ENCODE measurements at regions not wholly inside any gene's neighbourhood (a gene's known extent, or its start where the extent isn't known, plus 50 kb on each side); places are given as distances from the start of the nearest gene placed in this dataset.

GRCh38 chr6:81138236-81138635 is 614.2 kb downstream of the TENT5A start:
- no peaks in the 10 kb centered on the region for H3K36me3 ChIP-seq
- WGBS, 2 donors = 72 to 75% methylated on average over 5 of the region's 5 CpGs
- H3K4me1 ChIP-seq = no peaks in the 10 kb centered on the region
- intact Hi-C loops (cut with DNase I) = no loop called here
- no peak for TF ChIP-seq CTCF (IDR thresholded peaks at IDR 0.05)
- H3K27ac ChIP-seq = no peak overlapping the region
- no peaks in the 10 kb centered on the region for H3K27me3 ChIP-seq
- ATAC-seq = no peak
- no peak overlapping the region for H3K4me3 ChIP-seq
- no peak for DNase-seq
- peaks cover 0 to 44% (median 12%) of the 10 kb centered on the region in 11 donors for H3K9me3 ChIP-seq

- Histone ChIP-seq H3K27ac (no peak overlapping the region), H3K36me3 (no peaks in the 10 kb centered on the region), H3K4me3 (no peak overlapping the region), H3K27me3 (no peaks in the 10 kb centered on the region), H3K4me1 (no peaks in the 10 kb centered on the region), H3K9me3 (peaks cover 0 to 11% (median 0%) of the 10 kb centered on the region in 11 donors)
- WGBS, 2 donors = 52 to 56% methylated on average over 1 of the region's 1 CpG
- no peak for DNase-seq
- no peak for TF ChIP-seq CTCF (IDR thresholded peaks at IDR 0.05)
- no peak for ATAC-seq
- intact Hi-C loops (cut with DNase I) = no loop called here
These were observed 621.5 kb downstream of the TENT5A start for GRCh38 chr6:81130969-81131368.

GRCh38 chr6:81130061-81130460 is 622.4 kb downstream of the TENT5A start:
- ATAC-seq (no peak), DNase-seq (no peak)
- no peaks in the 10 kb centered on the region for H3K4me1 ChIP-seq
- no peaks in the 10 kb centered on the region for H3K27me3 ChIP-seq
- no peak for TF ChIP-seq CTCF (IDR thresholded peaks at IDR 0.05)
- H3K4me3 ChIP-seq = no peak overlapping the region
- H3K36me3 ChIP-seq = no peaks in the 10 kb centered on the region
- intact Hi-C loops (cut with DNase I) = no loop called here
- 64 to 73% methylated on average over 2 of the region's 2 CpGs for WGBS, 2 donors
- no peak overlapping the region for H3K27ac ChIP-seq
- H3K9me3 ChIP-seq = peaks cover 0 to 5% (median 0%) of the 10 kb centered on the region in 11 donors

- no peak for ATAC-seq
- TF ChIP-seq CTCF (IDR thresholded peaks at IDR 0.05) = no peak
- WGBS, 2 donors = 56 to 71% methylated on average over 1 of the region's 1 CpG
- Histone ChIP-seq H3K27me3 (no peaks in the 10 kb centered on the region), H3K27ac (no peak overlapping the region), H3K4me1 (no peaks in the 10 kb centered on the region), H3K9me3 (no peaks in the 10 kb centered on the region), H3K4me3 (no peak overlapping the region), H3K36me3 (no peaks in the 10 kb centered on the region)
- DNase-seq = no peak
- intact Hi-C loops (cut with DNase I) = no loop called here
These were observed 623.8 kb downstream of the TENT5A start for GRCh38 chr6:81128671-81129070.

- Histone ChIP-seq H3K9me3 (peaks cover 0 to 6% (median 0%) of the 10 kb centered on the region in 11 donors), H3K27me3 (no peaks in the 10 kb centered on the region), H3K4me1 (no peaks in the 10 kb centered on the region), H3K27ac (no peak overlapping the region), H3K36me3 (no peaks in the 10 kb centered on the region), H3K4me3 (no peak overlapping the region)
- intact Hi-C loops (cut with DNase I) = no loop called here
- WGBS, 2 donors = 79 to 83% methylated on average over 2 of the region's 2 CpGs
- DNase-seq (no peak), ATAC-seq (no peak)
- TF ChIP-seq CTCF (IDR thresholded peaks at IDR 0.05) = no peak
These were observed 626.3 kb downstream of the TENT5A start for GRCh38 chr6:81126150-81126549.
